ENCODE measurements at regions not wholly inside any gene's neighbourhood (a gene's known extent, or its start where the extent isn't known, plus 50 kb on each side); places are given as distances from the start of the nearest gene placed in this dataset.

DNA sequence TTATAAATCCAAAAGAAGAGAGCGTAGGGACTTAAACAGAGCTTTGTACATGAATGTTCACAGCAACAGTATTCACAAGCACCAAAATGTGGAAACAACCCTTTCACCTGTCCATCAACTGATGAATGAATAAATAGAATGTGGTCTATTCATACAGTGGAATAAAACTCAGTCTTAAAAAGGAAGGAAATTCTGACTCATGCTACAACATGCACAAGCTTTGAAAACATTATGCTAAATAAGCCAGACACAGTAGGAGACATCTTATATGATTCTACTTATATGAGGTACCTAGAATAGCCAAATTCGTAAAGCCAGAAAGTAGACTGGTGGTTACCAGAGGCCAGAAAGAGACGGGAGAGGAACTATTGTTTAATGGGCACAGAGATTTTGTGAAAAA, 74.3 kb downstream of the SHANK2 start:
- no peak for TF ChIP-seq CTCF (conservative IDR thresholded peaks at IDR 0.05; ENCODE audit: low read length)
- no peak for TF ChIP-seq EZH2phosphoT487 (IDR thresholded peaks at IDR 0.05; ENCODE audit: borderline replicate concordance)
- Histone ChIP-seq H3K9ac (ENCODE audit: low read depth, low read length, poor library complexity, severe bottlenecking) (no peak overlapping the region), H3K36me3 (ENCODE audit: insufficient read depth, low read length) (no peaks in the 10 kb centered on the region), H3K9me2 (replicated peaks; ENCODE audit: low read depth, low read length) (no peaks in the 10 kb centered on the region), H2AFZ (ENCODE audit: low read length) (no peak overlapping the region), H3K4me1 (ENCODE audit: insufficient read depth, low read length, poor library complexity, severe bottlenecking) (no peaks in the 10 kb centered on the region), H3K79me2 (ENCODE audit: insufficient read depth, low read length) (no peaks in the 10 kb centered on the region), H3K27me3 (ENCODE audit: insufficient read depth, low read length, poor library complexity, severe bottlenecking) (no peaks in the 10 kb centered on the region), H4K20me1 (ENCODE audit: insufficient read depth, low read length, poor library complexity, severe bottlenecking) (no peaks in the 10 kb centered on the region), H3K4me2 (ENCODE audit: low read depth, low read length, poor library complexity, severe bottlenecking) (no peak overlapping the region), H3F3A (ENCODE audit: low read depth) (no peaks in the 10 kb centered on the region), H3K4me3 (ENCODE audit: low read length, poor library complexity, severe bottlenecking) (no peak overlapping the region), H3K9me3 (ENCODE audit: insufficient read depth, low read depth, low read length) (peaks cover 13% of the 10 kb centered on the region)

DNA sequence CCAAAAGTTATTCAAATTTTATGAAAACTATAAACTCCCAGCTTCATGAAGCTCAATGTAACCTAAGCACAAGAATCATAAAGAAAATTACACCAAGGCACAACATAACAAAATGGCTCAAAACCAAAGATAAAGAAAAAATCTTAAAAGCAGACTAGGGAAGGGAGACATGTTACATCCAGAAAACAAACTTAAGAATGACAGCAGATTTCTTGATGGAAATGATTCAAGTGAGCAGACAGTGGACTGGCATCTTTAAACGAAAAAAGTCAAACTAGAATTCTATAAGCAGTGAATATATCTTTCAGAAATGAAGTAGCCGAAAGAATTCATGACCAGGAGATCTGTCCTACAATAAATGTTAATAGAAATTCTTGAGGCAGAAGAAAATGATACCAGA, 75.6 kb downstream of the SHANK2 start:
- Histone ChIP-seq H3K79me2 (ENCODE audit: insufficient read depth, low read length) (no peaks in the 10 kb centered on the region), H3K36me3 (ENCODE audit: insufficient read depth, low read length) (no peaks in the 10 kb centered on the region), H3K4me3 (ENCODE audit: low read length, poor library complexity, severe bottlenecking) (no peak overlapping the region), H3F3A (ENCODE audit: low read depth) (no peaks in the 10 kb centered on the region), H3K9me2 (replicated peaks; ENCODE audit: low read depth, low read length) (no peaks in the 10 kb centered on the region), H3K4me2 (ENCODE audit: low read depth, low read length, poor library complexity, severe bottlenecking) (no peak overlapping the region), H3K4me1 (ENCODE audit: insufficient read depth, low read length, poor library complexity, severe bottlenecking) (no peaks in the 10 kb centered on the region), H2AFZ (ENCODE audit: low read length) (no peak overlapping the region), H4K20me1 (ENCODE audit: insufficient read depth, low read length, poor library complexity, severe bottlenecking) (no peaks in the 10 kb centered on the region), H3K9ac (ENCODE audit: low read depth, low read length, poor library complexity, severe bottlenecking) (no peak overlapping the region), H3K9me3 (ENCODE audit: insufficient read depth, low read depth, low read length) (peaks cover 13% of the 10 kb centered on the region), H3K27me3 (ENCODE audit: insufficient read depth, low read length, poor library complexity, severe bottlenecking) (no peaks in the 10 kb centered on the region)
- TF ChIP-seq CTCF (conservative IDR thresholded peaks at IDR 0.05; ENCODE audit: low read length) (no peak), EZH2phosphoT487 (IDR thresholded peaks at IDR 0.05; ENCODE audit: borderline replicate concordance) (no peak)

GRCh38 chr11:71173709-71174108, 78.7 kb downstream of the SHANK2 start:
- Histone ChIP-seq H3K9me3 (ENCODE audit: insufficient read depth, low read depth, low read length) (peaks cover 19% of the 10 kb centered on the region), H3K27me3 (ENCODE audit: insufficient read depth, low read length, poor library complexity, severe bottlenecking) (no peaks in the 10 kb centered on the region), H3K4me3 (ENCODE audit: low read length, poor library complexity, severe bottlenecking) (no peak overlapping the region), H3K9me2 (replicated peaks; ENCODE audit: low read depth, low read length) (no peaks in the 10 kb centered on the region), H3K79me2 (ENCODE audit: insufficient read depth, low read length) (no peaks in the 10 kb centered on the region), H3F3A (ENCODE audit: low read depth) (no peaks in the 10 kb centered on the region), H3K9ac (ENCODE audit: low read depth, low read length, poor library complexity, severe bottlenecking) (no peak overlapping the region), H4K20me1 (ENCODE audit: insufficient read depth, low read length, poor library complexity, severe bottlenecking) (no peaks in the 10 kb centered on the region), H3K36me3 (ENCODE audit: insufficient read depth, low read length) (no peaks in the 10 kb centered on the region), H3K4me1 (ENCODE audit: insufficient read depth, low read length, poor library complexity, severe bottlenecking) (no peaks in the 10 kb centered on the region), H2AFZ (ENCODE audit: low read length) (no peak overlapping the region), H3K4me2 (ENCODE audit: low read depth, low read length, poor library complexity, severe bottlenecking) (no peak overlapping the region)
- TF ChIP-seq EZH2phosphoT487 (IDR thresholded peaks at IDR 0.05; ENCODE audit: borderline replicate concordance): no peak

- Histone ChIP-seq H3K27me3 (ENCODE audit: insufficient read depth, low read length, poor library complexity, severe bottlenecking) (no peaks in the 10 kb centered on the region), H3K9me3 (ENCODE audit: insufficient read depth, low read depth, low read length) (peaks cover 19% of the 10 kb centered on the region), H2AFZ (ENCODE audit: low read length) (no peak overlapping the region), H3F3A (ENCODE audit: low read depth) (no peaks in the 10 kb centered on the region), H3K36me3 (ENCODE audit: insufficient read depth, low read length) (no peaks in the 10 kb centered on the region), H3K79me2 (ENCODE audit: insufficient read depth, low read length) (no peaks in the 10 kb centered on the region), H4K20me1 (ENCODE audit: insufficient read depth, low read length, poor library complexity, severe bottlenecking) (no peaks in the 10 kb centered on the region), H3K9me2 (replicated peaks; ENCODE audit: low read depth, low read length) (no peaks in the 10 kb centered on the region), H3K4me3 (ENCODE audit: low read length, poor library complexity, severe bottlenecking) (no peak overlapping the region), H3K9ac (ENCODE audit: low read depth, low read length, poor library complexity, severe bottlenecking) (no peak overlapping the region), H3K4me1 (ENCODE audit: insufficient read depth, low read length, poor library complexity, severe bottlenecking) (no peaks in the 10 kb centered on the region), H3K4me2 (ENCODE audit: low read depth, low read length, poor library complexity, severe bottlenecking) (no peak overlapping the region)
- TF ChIP-seq CTCF (conservative IDR thresholded peaks at IDR 0.05; ENCODE audit: low read length) (no peak), EZH2phosphoT487 (IDR thresholded peaks at IDR 0.05; ENCODE audit: borderline replicate concordance) (no peak)
Measured at GRCh38 chr11:71172680-71173079, 79.7 kb downstream of the SHANK2 start.
